Liver (tissue), 8 donors: ENCODE measurements at regions not wholly inside any gene's neighbourhood (a gene's known extent, or its start where the extent isn't known, plus 50 kb on each side); places are given as distances from the start of the nearest gene placed in this dataset.

Experiments used
- DNase-seq: peaks from one replicate; pipeline ENCODE4 v3.0.0-alpha.2; 2017; ENCODE audit warnings: low spot score
- H3K27ac ChIP-seq, 2 donors: one replicate each; pipeline ENCODE4 v1.7.0; 2013; ENCODE audit warnings: inconsistent platforms in 2 of 2, low read length in 2 of 2, control low read depth in 1 of 2, low read depth in 1 of 2, mild to moderate bottlenecking in 1 of 2
- H3K27me3 ChIP-seq, 4 donors: one replicate each; pipeline versions ENCODE4 v1.6.1 to v1.7.0; 2013; ENCODE audit warnings: low read length in 3 of 4, inconsistent platforms in 1 of 4, mild to moderate bottlenecking in 1 of 4, moderate library complexity in 1 of 4; ENCODE audit not compliant: control insufficient read depth in 4 of 4, insufficient read depth in 4 of 4
- H3K36me3 ChIP-seq, 4 donors: one replicate each; pipeline versions ENCODE4 v1.6.1 to v1.7.0; 2013; ENCODE audit warnings: low read length in 3 of 4, mild to moderate bottlenecking in 3 of 4, low read depth in 1 of 4, moderate library complexity in 1 of 4; ENCODE audit not compliant: control insufficient read depth in 4 of 4, insufficient read depth in 3 of 4
- H3K4me1 ChIP-seq, 4 donors: one replicate each; pipeline versions ENCODE4 v1.6.1 to v1.7.0; 2013; ENCODE audit warnings: low read length in 3 of 4, mild to moderate bottlenecking in 3 of 4, moderate library complexity in 1 of 4; ENCODE audit not compliant: control insufficient read depth in 4 of 4, insufficient read depth in 4 of 4
- H3K4me3 ChIP-seq, 3 donors: one replicate each; pipeline versions ENCODE4 v1.6.1 to v1.7.0; 2013; ENCODE audit warnings: low read length in 3 of 3, control low read depth in 1 of 3, low read depth in 1 of 3, mild to moderate bottlenecking in 1 of 3
- H3K9ac ChIP-seq, 2 donors: one replicate each; pipeline ENCODE4 v1.7.0; 2013; ENCODE audit warnings: low read length in 2 of 2, mild to moderate bottlenecking in 2 of 2, moderate library complexity in 2 of 2, control low read depth in 1 of 2, low read depth in 1 of 2
- H3K9me3 ChIP-seq, 4 donors: one replicate each; pipeline versions ENCODE4 v1.6.1 to v1.7.0; 2013; ENCODE audit warnings: low read length in 3 of 4; ENCODE audit not compliant: control insufficient read depth in 4 of 4
- EGR1 ChIP-seq, 2 donors: IDR thresholded peaks; 2 replicates each; pipeline ENCODE4 v1.6.1; 2016 to 2018; ENCODE audit warnings: antibody characterized with exemption in 2 of 2, low read depth in 2 of 2
- FOXA1 ChIP-seq: IDR thresholded peaks from 2 replicates; pipeline ENCODE4 v1.6.1; 2016; ENCODE audit warnings: antibody characterized with exemption
- FOXA2 ChIP-seq: IDR thresholded peaks from 2 replicates; pipeline ENCODE4 v1.6.1; 2016; ENCODE audit warnings: antibody characterized with exemption
- HNF4A ChIP-seq, 2 donors: conservative IDR thresholded peaks; 2 replicates each; pipeline ENCODE4 v1.6.1; 2016; ENCODE audit warnings: antibody characterized with exemption in 2 of 2, mild to moderate bottlenecking in 2 of 2
- JUND ChIP-seq, 2 donors: IDR thresholded peaks; 2 replicates each; pipeline ENCODE4 v1.6.1; 2016; ENCODE audit warnings: antibody characterized with exemption in 2 of 2
- NR2F2 ChIP-seq: IDR thresholded peaks from 2 replicates; pipeline ENCODE4 v1.6.1; 2016; ENCODE audit warnings: antibody characterized with exemption
- RAD21 ChIP-seq, 2 donors: IDR thresholded peaks; 2 replicates each; pipeline ENCODE4 v1.6.1; 2016; ENCODE audit warnings: antibody characterized with exemption in 2 of 2, mild to moderate bottlenecking in 2 of 2
- RXRA ChIP-seq, 2 donors: IDR thresholded peaks; 2 replicates each; pipeline ENCODE4 v1.6.1; 2017 to 2018; ENCODE audit warnings: antibody characterized with exemption in 2 of 2, mild to moderate bottlenecking in 1 of 2
- SP1 ChIP-seq: IDR thresholded peaks from 2 replicates; pipeline ENCODE4 v1.6.1; 2018; ENCODE audit warnings: antibody characterized with exemption, mild to moderate bottlenecking
- TAF1 ChIP-seq: conservative IDR thresholded peaks from 2 replicates; pipeline ENCODE4 v1.6.1; 2016; ENCODE audit warnings: antibody characterized with exemption, mild to moderate bottlenecking
- YY1 ChIP-seq: IDR thresholded peaks from 2 replicates; pipeline ENCODE4 v1.6.1; 2016; ENCODE audit warnings: antibody characterized with exemption, mild to moderate bottlenecking
- WGBS: extraction: QIAGEN DNeasy Blood & Tissue Kit; methylation state at CpG from one replicate; pipeline ENCODE4 v1.1.7; 2013; 5-methylcytosine and 5-hydroxymethylcytosine counted together
- TF ChIP-seq, protein P1 (sequence below): IDR thresholded peaks from 2 replicates; pipeline ENCODE4 v1.6.1; 2016; ENCODE audit warnings: antibody characterized with exemption
- TF ChIP-seq, protein P2 (sequence below): IDR thresholded peaks from 2 replicates; pipeline ENCODE4 v1.6.1; 2016; ENCODE audit warnings: antibody characterized with exemption
- TF ChIP-seq, protein P3 (sequence below): fragments of 150-350 bp; IDR thresholded peaks from 2 replicates; pipeline ENCODE4 v1.5.1; 2017; ENCODE audit warnings: improper control_type of control experiment, low read depth, low read length; ENCODE audit not compliant: missing input control
- TF ChIP-seq, protein P4 (sequence below): IDR thresholded peaks from 2 replicates; pipeline ENCODE4 v1.6.1; 2016; ENCODE audit warnings: antibody characterized with exemption, mild to moderate bottlenecking
- TF ChIP-seq, protein P5 (sequence below): IDR thresholded peaks from 2 replicates; pipeline ENCODE4 v1.6.1; 2016; ENCODE audit warnings: antibody characterized with exemption
- donor health status: healthy.
- donor health status: healthy.
- donor health status: healthy.
- donor health status: healthy.
- donor health status: healthy.

DNA sequence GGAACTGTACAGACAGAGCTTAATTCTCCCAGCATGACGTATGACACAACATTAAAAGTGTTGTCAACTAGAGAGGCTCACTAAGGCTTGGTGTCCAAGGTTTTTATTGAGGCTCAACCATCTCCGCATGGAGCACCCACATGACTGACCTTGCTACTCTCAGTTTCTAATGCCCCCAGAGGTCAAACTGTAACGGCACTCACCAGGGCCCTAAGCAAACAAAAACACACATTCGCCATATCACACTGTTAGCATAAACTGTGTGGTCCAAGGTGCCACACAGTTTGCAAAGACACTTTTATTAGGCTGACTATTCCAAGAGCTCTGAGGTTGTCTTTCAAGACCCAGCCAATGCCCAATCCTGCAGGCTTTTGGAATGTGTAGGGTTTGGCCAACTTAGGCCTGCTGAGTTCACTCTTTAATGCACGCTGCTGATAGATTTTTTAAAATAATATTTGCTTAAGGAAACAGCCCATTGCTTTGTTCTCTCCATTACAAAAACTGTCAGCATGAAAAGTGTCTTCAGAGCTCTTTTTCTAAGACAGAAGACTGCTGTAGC is 114.9 kb downstream of the DSC3 start:
- no peak for DNase-seq
- Histone ChIP-seq H3K9ac (no peak overlapping the region), H3K27me3 (no peaks in the 10 kb centered on the region), H3K4me1 (no peaks in the 10 kb centered on the region), H3K36me3 (no peaks in the 10 kb centered on the region), H3K4me3 (no peak overlapping the region), H3K27ac (no peak overlapping the region), H3K9me3 (no peaks in the 10 kb centered on the region)
- WGBS: 51% methylated on average over 5 of the region's 5 CpGs
- TF ChIP-seq TAF1: no peak
- no peak for TF ChIP-seq RAD21 (IDR thresholded peaks at IDR 0.05)
- TF ChIP-seq FOXA2: no peak
- no peak for TF ChIP-seq RXRA (IDR thresholded peaks at IDR 0.05)

DNA sequence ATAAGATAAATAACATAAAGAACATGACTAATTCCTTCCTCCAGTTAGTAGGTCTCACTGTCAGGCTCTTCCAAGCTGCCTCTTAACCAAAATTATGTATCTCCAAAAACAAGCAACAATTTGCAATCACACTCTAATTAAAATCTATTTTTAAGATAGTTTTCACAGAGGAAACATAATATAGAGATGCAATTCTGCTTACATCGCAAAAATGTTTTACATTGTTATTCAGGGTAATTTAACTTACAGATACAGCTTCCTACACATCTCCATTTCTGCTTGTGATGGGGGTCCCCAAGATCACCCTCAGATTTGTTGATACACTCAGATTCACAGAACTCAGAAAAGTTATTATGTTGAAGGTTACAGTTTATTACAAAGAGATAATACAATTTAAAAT is 115.5 kb downstream of the DSC3 start:
- WGBS: 95% methylated on average over 1 of the region's 1 CpG
- no peak overlapping the region for H3K9ac ChIP-seq
- no peak overlapping the region for H3K27ac ChIP-seq
- no peaks in the 10 kb centered on the region for H3K9me3 ChIP-seq
- TF ChIP-seq, protein P1, sequence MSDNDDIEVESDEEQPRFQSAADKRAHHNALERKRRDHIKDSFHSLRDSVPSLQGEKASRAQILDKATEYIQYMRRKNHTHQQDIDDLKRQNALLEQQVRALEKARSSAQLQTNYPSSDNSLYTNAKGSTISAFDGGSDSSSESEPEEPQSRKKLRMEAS: no peak
- TF ChIP-seq TAF1 (no peak), FOXA1 (no peak), NR2F2 (no peak), EGR1 (IDR thresholded peaks at IDR 0.05; ENCODE audit: low read depth in 2 of 2) (no peak), FOXA2 (no peak), RAD21 (IDR thresholded peaks at IDR 0.05) (no peak), HNF4A (conservative IDR thresholded peaks at IDR 0.05) (no peak), JUND (IDR thresholded peaks at IDR 0.05) (no peak), RXRA (IDR thresholded peaks at IDR 0.05) (no peak), SP1 (no peak), YY1 (no peak)
- TF ChIP-seq, protein P2, sequence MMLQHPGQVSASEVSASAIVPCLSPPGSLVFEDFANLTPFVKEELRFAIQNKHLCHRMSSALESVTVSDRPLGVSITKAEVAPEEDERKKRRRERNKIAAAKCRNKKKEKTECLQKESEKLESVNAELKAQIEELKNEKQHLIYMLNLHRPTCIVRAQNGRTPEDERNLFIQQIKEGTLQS: no peak
- TF ChIP-seq, protein P3, sequence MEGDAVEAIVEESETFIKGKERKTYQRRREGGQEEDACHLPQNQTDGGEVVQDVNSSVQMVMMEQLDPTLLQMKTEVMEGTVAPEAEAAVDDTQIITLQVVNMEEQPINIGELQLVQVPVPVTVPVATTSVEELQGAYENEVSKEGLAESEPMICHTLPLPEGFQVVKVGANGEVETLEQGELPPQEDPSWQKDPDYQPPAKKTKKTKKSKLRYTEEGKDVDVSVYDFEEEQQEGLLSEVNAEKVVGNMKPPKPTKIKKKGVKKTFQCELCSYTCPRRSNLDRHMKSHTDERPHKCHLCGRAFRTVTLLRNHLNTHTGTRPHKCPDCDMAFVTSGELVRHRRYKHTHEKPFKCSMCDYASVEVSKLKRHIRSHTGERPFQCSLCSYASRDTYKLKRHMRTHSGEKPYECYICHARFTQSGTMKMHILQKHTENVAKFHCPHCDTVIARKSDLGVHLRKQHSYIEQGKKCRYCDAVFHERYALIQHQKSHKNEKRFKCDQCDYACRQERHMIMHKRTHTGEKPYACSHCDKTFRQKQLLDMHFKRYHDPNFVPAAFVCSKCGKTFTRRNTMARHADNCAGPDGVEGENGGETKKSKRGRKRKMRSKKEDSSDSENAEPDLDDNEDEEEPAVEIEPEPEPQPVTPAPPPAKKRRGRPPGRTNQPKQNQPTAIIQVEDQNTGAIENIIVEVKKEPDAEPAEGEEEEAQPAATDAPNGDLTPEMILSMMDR: no peak
- TF ChIP-seq, protein P4, sequence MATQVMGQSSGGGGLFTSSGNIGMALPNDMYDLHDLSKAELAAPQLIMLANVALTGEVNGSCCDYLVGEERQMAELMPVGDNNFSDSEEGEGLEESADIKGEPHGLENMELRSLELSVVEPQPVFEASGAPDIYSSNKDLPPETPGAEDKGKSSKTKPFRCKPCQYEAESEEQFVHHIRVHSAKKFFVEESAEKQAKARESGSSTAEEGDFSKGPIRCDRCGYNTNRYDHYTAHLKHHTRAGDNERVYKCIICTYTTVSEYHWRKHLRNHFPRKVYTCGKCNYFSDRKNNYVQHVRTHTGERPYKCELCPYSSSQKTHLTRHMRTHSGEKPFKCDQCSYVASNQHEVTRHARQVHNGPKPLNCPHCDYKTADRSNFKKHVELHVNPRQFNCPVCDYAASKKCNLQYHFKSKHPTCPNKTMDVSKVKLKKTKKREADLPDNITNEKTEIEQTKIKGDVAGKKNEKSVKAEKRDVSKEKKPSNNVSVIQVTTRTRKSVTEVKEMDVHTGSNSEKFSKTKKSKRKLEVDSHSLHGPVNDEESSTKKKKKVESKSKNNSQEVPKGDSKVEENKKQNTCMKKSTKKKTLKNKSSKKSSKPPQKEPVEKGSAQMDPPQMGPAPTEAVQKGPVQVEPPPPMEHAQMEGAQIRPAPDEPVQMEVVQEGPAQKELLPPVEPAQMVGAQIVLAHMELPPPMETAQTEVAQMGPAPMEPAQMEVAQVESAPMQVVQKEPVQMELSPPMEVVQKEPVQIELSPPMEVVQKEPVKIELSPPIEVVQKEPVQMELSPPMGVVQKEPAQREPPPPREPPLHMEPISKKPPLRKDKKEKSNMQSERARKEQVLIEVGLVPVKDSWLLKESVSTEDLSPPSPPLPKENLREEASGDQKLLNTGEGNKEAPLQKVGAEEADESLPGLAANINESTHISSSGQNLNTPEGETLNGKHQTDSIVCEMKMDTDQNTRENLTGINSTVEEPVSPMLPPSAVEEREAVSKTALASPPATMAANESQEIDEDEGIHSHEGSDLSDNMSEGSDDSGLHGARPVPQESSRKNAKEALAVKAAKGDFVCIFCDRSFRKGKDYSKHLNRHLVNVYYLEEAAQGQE: no peak
- TF ChIP-seq, protein P5, sequence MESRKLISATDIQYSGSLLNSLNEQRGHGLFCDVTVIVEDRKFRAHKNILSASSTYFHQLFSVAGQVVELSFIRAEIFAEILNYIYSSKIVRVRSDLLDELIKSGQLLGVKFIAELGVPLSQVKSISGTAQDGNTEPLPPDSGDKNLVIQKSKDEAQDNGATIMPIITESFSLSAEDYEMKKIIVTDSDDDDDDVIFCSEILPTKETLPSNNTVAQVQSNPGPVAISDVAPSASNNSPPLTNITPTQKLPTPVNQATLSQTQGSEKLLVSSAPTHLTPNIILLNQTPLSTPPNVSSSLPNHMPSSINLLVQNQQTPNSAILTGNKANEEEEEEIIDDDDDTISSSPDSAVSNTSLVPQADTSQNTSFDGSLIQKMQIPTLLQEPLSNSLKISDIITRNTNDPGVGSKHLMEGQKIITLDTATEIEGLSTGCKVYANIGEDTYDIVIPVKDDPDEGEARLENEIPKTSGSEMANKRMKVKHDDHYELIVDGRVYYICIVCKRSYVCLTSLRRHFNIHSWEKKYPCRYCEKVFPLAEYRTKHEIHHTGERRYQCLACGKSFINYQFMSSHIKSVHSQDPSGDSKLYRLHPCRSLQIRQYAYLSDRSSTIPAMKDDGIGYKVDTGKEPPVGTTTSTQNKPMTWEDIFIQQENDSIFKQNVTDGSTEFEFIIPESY: no peak
- no peaks in the 10 kb centered on the region for H3K27me3 ChIP-seq
- H3K36me3 ChIP-seq: no peaks in the 10 kb centered on the region
- DNase-seq: no peak
- no peaks in the 10 kb centered on the region for H3K4me1 ChIP-seq
- no peak overlapping the region for H3K4me3 ChIP-seq
